CD4-positive, alpha-beta T cell (primary cell): ENCODE measurements at regions not wholly inside any gene's neighbourhood (a gene's known extent, or its start where the extent isn't known, plus 50 kb on each side); places are given as distances from the start of the nearest gene placed in this dataset.

Experiments
- ATAC-seq: fragments of 200-7000 bp; cut with Tn5 transposase; one replicate; pipeline ENCODE4 v1.10.0; 2022; ENCODE audit warnings: mild to moderate bottlenecking; ENCODE audit not compliant: poor library complexity
- CTCF ChIA-PET: fragments of 350-600 bp; sonication (Branson Sonifier 250); formaldehyde crosslinking; loops from one replicate; lab custom pipeline; 2021; ENCODE audit warnings: antibody characterized with exemption, inconsistent platforms; lab: Charles Lee
- POLR2A ChIA-PET: fragments of 350-600 bp; sonication (Branson Sonifier 250); formaldehyde crosslinking; loops from one replicate; lab custom pipeline; 2021; ENCODE audit warnings: antibody characterized with exemption, inconsistent platforms; lab: Charles Lee
- DNase-seq, 14 experiments: peaks; one replicate each; pipeline ENCODE4 v3.0.0-alpha.2; 2013 to 2020; ENCODE audit warnings: mixed read lengths in 2 of 14
- H3K27ac ChIP-seq, 2 donors: one replicate each; pipeline versions ENCODE4 v1.5.1 to v1.7.0; 2013; ENCODE audit warnings: low read length in 2 of 2, low read depth in 1 of 2, mild to moderate bottlenecking in 1 of 2
- H3K27me3 ChIP-seq, 2 experiments: 1 replicate in 1 of 2; 2 replicates in 1 of 2; pipeline versions ENCODE4 v1.6.1 to v1.7.0; 2013; ENCODE audit warnings: low read length in 2 of 2, control low read depth in 1 of 2, mild to moderate bottlenecking in 1 of 2, moderate library complexity in 1 of 2; ENCODE audit not compliant: insufficient read depth in 2 of 2, control insufficient read depth in 1 of 2
- H3K36me3 ChIP-seq: one replicate; pipeline ENCODE4 v1.6.1; 2013; ENCODE audit warnings: low read length, control low read depth; ENCODE audit not compliant: insufficient read depth
- H3K4me1 ChIP-seq: one replicate; pipeline ENCODE4 v1.6.1; 2013; ENCODE audit warnings: low read length, control low read depth; ENCODE audit not compliant: insufficient read depth
- H3K4me3 ChIP-seq: one replicate; pipeline ENCODE4 v1.5.1; 2013; ENCODE audit warnings: mild to moderate bottlenecking, low read length, moderate library complexity
- H3K9me3 ChIP-seq, 2 experiments: 1 replicate in 1 of 2; 2 replicates in 1 of 2; pipeline versions ENCODE4 v1.6.1 to v1.7.0; 2013; ENCODE audit warnings: low read length in 2 of 2, mild to moderate bottlenecking in 2 of 2, control low read depth in 1 of 2, moderate library complexity in 1 of 2; ENCODE audit not compliant: control insufficient read depth in 1 of 2, insufficient read depth in 1 of 2
- H3K27ac Mint-ChIP-seq: one replicate; pipeline ENCODE4 v1.8.0; 2020; ENCODE audit warnings: mixed read lengths
- H3K27me3 Mint-ChIP-seq: one replicate; pipeline ENCODE4 v1.8.0; 2021; ENCODE audit warnings: mixed read lengths
- H3K36me3 Mint-ChIP-seq: one replicate; pipeline ENCODE4 v1.8.0; 2021; ENCODE audit warnings: low read depth, mixed read lengths
- H3K4me1 Mint-ChIP-seq: one replicate; pipeline ENCODE4 v1.8.0; 2021; ENCODE audit warnings: low read depth, mixed read lengths
- H3K4me3 Mint-ChIP-seq: one replicate; pipeline ENCODE4 v1.8.0; 2020; ENCODE audit warnings: mild to moderate bottlenecking, mixed read lengths
- H3K9me3 Mint-ChIP-seq: one replicate; pipeline ENCODE4 v1.8.0; 2020; ENCODE audit warnings: mixed read lengths
- intact Hi-C, 2 experiments: fragments of 100-400 bp; cut with DNase I in 1 of 2; cut with micrococcal nuclease in 1 of 2; formaldehyde crosslinking; loops; one replicate each; pipeline versions ENCODE4 v1.15.1 to v1.9.0; 2023 to 2025; cut with DNase I, micrococcal nuclease
- TF ChIP-seq, protein P1 (sequence below): fragments of 200-600 bp; IDR thresholded peaks from one replicate; pipeline ENCODE4 v1.8.0; 2022; ENCODE audit warnings: antibody characterized with exemption, mild to moderate bottlenecking

GRCh38 chr4:152244659-152245058 lies 291.2 kb downstream of the FBXW7 start:
- Mint-ChIP-seq H3K27ac (peak overlapping the region; percentile 37), H3K9me3 (no peaks in the 10 kb centered on the region), H3K36me3 (no peaks in the 10 kb centered on the region), H3K4me1 (peaks cover 55% of the 10 kb centered on the region), H3K4me3 (no peak overlapping the region), H3K27me3 (no peaks in the 10 kb centered on the region)
- Histone ChIP-seq H3K36me3 (no peaks in the 10 kb centered on the region), H3K4me3 (no peak overlapping the region), H3K9me3 (no peaks in the 10 kb centered on the region), H3K27me3 (no peaks in the 10 kb centered on the region), H3K4me1 (peaks cover 30% of the 10 kb centered on the region), H3K27ac (no peak overlapping the region)
- ChIA-PET POLR2A (interaction anchor here (0.7 to 3.2 kb wide), 3 partner anchors 10 to 144 kb away, joined by 5 to 36 read pairs (median 7); no protein-coding TSS in a partner anchor), CTCF (no interaction called here)
- TF ChIP-seq, protein P1, sequence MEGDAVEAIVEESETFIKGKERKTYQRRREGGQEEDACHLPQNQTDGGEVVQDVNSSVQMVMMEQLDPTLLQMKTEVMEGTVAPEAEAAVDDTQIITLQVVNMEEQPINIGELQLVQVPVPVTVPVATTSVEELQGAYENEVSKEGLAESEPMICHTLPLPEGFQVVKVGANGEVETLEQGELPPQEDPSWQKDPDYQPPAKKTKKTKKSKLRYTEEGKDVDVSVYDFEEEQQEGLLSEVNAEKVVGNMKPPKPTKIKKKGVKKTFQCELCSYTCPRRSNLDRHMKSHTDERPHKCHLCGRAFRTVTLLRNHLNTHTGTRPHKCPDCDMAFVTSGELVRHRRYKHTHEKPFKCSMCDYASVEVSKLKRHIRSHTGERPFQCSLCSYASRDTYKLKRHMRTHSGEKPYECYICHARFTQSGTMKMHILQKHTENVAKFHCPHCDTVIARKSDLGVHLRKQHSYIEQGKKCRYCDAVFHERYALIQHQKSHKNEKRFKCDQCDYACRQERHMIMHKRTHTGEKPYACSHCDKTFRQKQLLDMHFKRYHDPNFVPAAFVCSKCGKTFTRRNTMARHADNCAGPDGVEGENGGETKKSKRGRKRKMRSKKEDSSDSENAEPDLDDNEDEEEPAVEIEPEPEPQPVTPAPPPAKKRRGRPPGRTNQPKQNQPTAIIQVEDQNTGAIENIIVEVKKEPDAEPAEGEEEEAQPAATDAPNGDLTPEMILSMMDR: no peak
- ATAC-seq: no peak
- intact Hi-C loops: no loop called here
- DNase-seq: no peak

DNA sequence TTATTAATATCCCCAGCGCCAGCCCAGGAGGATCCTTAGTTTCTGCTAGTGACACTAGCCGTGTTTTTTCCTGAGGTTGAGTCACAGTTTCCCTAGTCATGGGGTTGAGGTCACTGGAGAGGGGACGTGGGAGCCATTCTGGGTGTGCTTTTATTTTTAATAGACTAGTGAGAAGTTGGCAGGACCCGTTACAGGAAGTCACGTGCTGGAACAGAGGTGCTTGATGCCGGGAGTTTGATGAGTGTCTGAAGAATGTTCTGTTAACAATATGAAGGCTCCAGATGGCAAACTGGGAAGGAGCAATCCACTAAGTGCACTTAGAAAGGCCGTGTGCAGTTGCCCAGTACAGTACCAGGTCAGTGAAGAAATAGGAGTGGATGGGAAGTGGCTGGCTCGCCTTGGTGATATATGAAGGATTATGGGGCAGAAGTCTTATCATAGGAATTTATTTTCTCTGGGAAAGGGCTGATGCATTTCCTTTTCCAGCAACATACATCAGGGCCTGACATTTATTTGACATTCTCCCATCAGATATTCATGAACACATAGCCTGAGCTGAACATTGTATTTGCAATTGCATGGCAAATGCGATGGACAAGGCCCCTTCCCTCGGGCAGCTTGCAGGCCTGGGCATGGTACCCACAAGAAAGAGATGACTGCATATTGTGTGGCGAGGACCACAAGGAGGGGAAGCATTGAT lies 291.8 kb downstream of the FBXW7 start:
- TF ChIP-seq, protein P1: no peak
- intact Hi-C loops: no loop called here

GRCh38 chr4:152243206-152243605 lies 292.7 kb downstream of the FBXW7 start:
- Mint-ChIP-seq H3K4me1 (peaks cover 49% of the 10 kb centered on the region), H3K27me3 (no peaks in the 10 kb centered on the region), H3K36me3 (no peaks in the 10 kb centered on the region), H3K9me3 (no peaks in the 10 kb centered on the region), H3K4me3 (no peak overlapping the region), H3K27ac (no peak overlapping the region)
- Histone ChIP-seq H3K27ac (no peak overlapping the region), H3K4me1 (peaks cover 30% of the 10 kb centered on the region), H3K9me3 (no peaks in the 10 kb centered on the region), H3K27me3 (no peaks in the 10 kb centered on the region), H3K4me3 (no peak overlapping the region), H3K36me3 (no peaks in the 10 kb centered on the region)
- ChIA-PET CTCF (no interaction called here), POLR2A (interaction anchor here (0.6 to 1.0 kb wide), 3 partner anchors 12 to 143 kb away, joined by 3 to 5 read pairs (median 4); no protein-coding TSS in a partner anchor)
- no peak for DNase-seq
- intact Hi-C loops: no loop called here
- TF ChIP-seq, protein P1: no peak
- ATAC-seq: no peak

More for the DNA sequence above, 291.8 kb downstream of the FBXW7 start:
- DNase-seq (peak in 3 of 14 experiments; percentile 11 to 34 (median 27)), ATAC-seq (no peak)
- POLR2A ChIA-PET: interaction anchor here (0.7 to 3.2 kb wide), 4 partner anchors 11 to 144 kb away, joined by 3 to 36 read pairs (median 6); no protein-coding TSS in a partner anchor
- no peaks in the 10 kb centered on the region for H3K9me3 ChIP-seq
- no peak overlapping the region for H3K4me3 ChIP-seq
- no peaks in the 10 kb centered on the region for H3K36me3 ChIP-seq
- Mint-ChIP-seq H3K27ac (peak overlapping the region; percentile 37), H3K27me3 (no peaks in the 10 kb centered on the region), H3K4me1 (peaks cover 52% of the 10 kb centered on the region), H3K36me3 (no peaks in the 10 kb centered on the region), H3K4me3 (no peak overlapping the region), H3K9me3 (no peaks in the 10 kb centered on the region)
- CTCF ChIA-PET: no interaction called here
- H3K27me3 ChIP-seq: no peaks in the 10 kb centered on the region
- H3K4me1 ChIP-seq: peaks cover 30% of the 10 kb centered on the region
- H3K27ac ChIP-seq: no peak overlapping the region
